GM23338 (cell line): ENCODE measurements at regions not wholly inside any gene's neighbourhood (a gene's known extent, or its start where the extent isn't known, plus 50 kb on each side); places are given as distances from the start of the nearest gene placed in this dataset.

Experiments used
- ATAC-seq: fragments of 200-7000 bp; cut with Tn5 transposase; 3 replicates; pipeline ENCODE4 v1.9.1; 2020
- DNase-seq: peaks from one replicate; pipeline ENCODE4 v3.0.0-alpha.2; 2015; ENCODE audit warnings: low spot score
- H2AFZ ChIP-seq: fragments of 200-600 bp; sonication (generic); 2 replicates; pipeline ENCODE4 v1.8.0; 2016; ENCODE audit warnings: antibody characterized with exemption, mild to moderate bottlenecking, moderate library complexity
- H3F3A ChIP-seq: fragments of 200-600 bp; sonication (generic); replicated peaks from 2 replicates; pipeline ENCODE4 v1.8.0; 2017; ENCODE audit warnings: antibody characterized with exemption, mixed run types, low read depth
- H3K27ac ChIP-seq: fragments of 200-600 bp; sonication (generic); 2 replicates; pipeline ENCODE4 v1.6.1; 2016; ENCODE audit warnings: low read depth
- H3K27me3 ChIP-seq: fragments of 200-600 bp; sonication (generic); 2 replicates; pipeline ENCODE4 v1.8.0; 2016; ENCODE audit warnings: mild to moderate bottlenecking, mixed run types, moderate library complexity; ENCODE audit not compliant: insufficient read depth
- H3K36me3 ChIP-seq: fragments of 200-600 bp; sonication (generic); 2 replicates; pipeline ENCODE4 v1.8.0; 2016; ENCODE audit warnings: mild to moderate bottlenecking; ENCODE audit not compliant: insufficient read depth
- H3K4me1 ChIP-seq: fragments of 200-600 bp; sonication (generic); 2 replicates; pipeline ENCODE4 v1.8.0; 2016; ENCODE audit warnings: mild to moderate bottlenecking, moderate library complexity; ENCODE audit not compliant: insufficient read depth
- H3K4me2 ChIP-seq: fragments of 200-600 bp; sonication (generic); 2 replicates; pipeline ENCODE4 v1.7.1; 2017; ENCODE audit warnings: mixed run types
- H3K4me3 ChIP-seq: fragments of 200-600 bp; sonication (generic); 2 replicates; pipeline ENCODE4 v1.6.1; 2016; ENCODE audit warnings: mixed run types
- H3K79me2 ChIP-seq: fragments of 200-600 bp; sonication (generic); replicated peaks from 2 replicates; pipeline ENCODE4 v1.8.0; 2017; ENCODE audit warnings: mild to moderate bottlenecking; ENCODE audit not compliant: insufficient read depth
- H3K9me2 ChIP-seq: fragments of 200-600 bp; sonication (generic); 2 replicates; pipeline ENCODE4 v1.8.0; 2017; ENCODE audit not compliant: insufficient read depth
- H4K20me1 ChIP-seq: fragments of 200-600 bp; sonication (generic); replicated peaks from 2 replicates; pipeline ENCODE4 v1.8.0; 2017; ENCODE audit warnings: mild to moderate bottlenecking; ENCODE audit not compliant: insufficient read depth
- H3K27ac Mint-ChIP-seq: 2 replicates; pipeline ENCODE4 v1.8.0; 2020; ENCODE audit warnings: inconsistent platforms, mild to moderate bottlenecking, moderate library complexity, mixed read lengths
- H3K27me3 Mint-ChIP-seq: 3 replicates; pipeline ENCODE4 v1.8.0; 2022; ENCODE audit warnings: low read depth, mild to moderate bottlenecking, moderate library complexity, mixed read lengths, inconsistent platforms; ENCODE audit not compliant: insufficient read depth, poor library complexity
- H3K36me3 Mint-ChIP-seq: 3 replicates; pipeline ENCODE4 v1.8.0; 2021; ENCODE audit warnings: low read depth, mild to moderate bottlenecking, inconsistent platforms, moderate library complexity, mixed read lengths
- H3K4me1 Mint-ChIP-seq: 3 replicates; pipeline ENCODE4 v1.8.0; 2020; ENCODE audit warnings: mild to moderate bottlenecking, inconsistent platforms, mixed read lengths
- H3K4me3 Mint-ChIP-seq: 3 replicates; pipeline ENCODE4 v1.8.0; 2021; ENCODE audit warnings: moderate library complexity, mild to moderate bottlenecking, inconsistent platforms, mixed read lengths
- H3K9me3 Mint-ChIP-seq: 3 replicates; pipeline ENCODE4 v1.8.0; 2020; ENCODE audit warnings: moderate library complexity, mild to moderate bottlenecking, inconsistent platforms, mixed read lengths
- CREB1 ChIP-seq: fragments of 250-450 bp; sonication (Bioruptor Pico); IDR thresholded peaks from 2 replicates; pipeline ENCODE4 v1.5.0; 2020; ENCODE audit warnings: low read depth, mild to moderate bottlenecking, moderate library complexity
- ETS1 ChIP-seq: IDR thresholded peaks from 2 replicates; pipeline ENCODE4 v1.6.1; 2016; ENCODE audit warnings: antibody characterized with exemption
- EZH2 ChIP-seq: fragments of 200-600 bp; sonication (generic); IDR thresholded peaks from one replicate; pipeline ENCODE4 v1.8.0; 2017; ENCODE audit warnings: antibody characterized with exemption, mild to moderate bottlenecking, low read depth; ENCODE audit not compliant: unreplicated experiment
- EZH2phosphoT487 ChIP-seq: fragments of 200-600 bp; sonication (generic); IDR thresholded peaks from one replicate; pipeline ENCODE4 v1.8.1; 2018; ENCODE audit warnings: antibody characterized with exemption; ENCODE audit not compliant: unreplicated experiment
- JUNB ChIP-seq: IDR thresholded peaks from one replicate; pipeline ENCODE4 v1.6.1; 2016; ENCODE audit warnings: antibody characterized with exemption; ENCODE audit not compliant: unreplicated experiment
- NANOG ChIP-seq: IDR thresholded peaks from 2 replicates; pipeline ENCODE4 v1.6.1; 2016; ENCODE audit warnings: antibody characterized with exemption, borderline replicate concordance
- POLR2AphosphoS5 ChIP-seq: IDR thresholded peaks from 2 replicates; pipeline ENCODE4 v1.6.1; 2016; ENCODE audit warnings: antibody characterized with exemption, low read depth
- STAT1 ChIP-seq: IDR thresholded peaks from one replicate; pipeline ENCODE4 v1.6.1; 2016; ENCODE audit warnings: antibody characterized with exemption; ENCODE audit not compliant: unreplicated experiment
- ZNF114 ChIP-seq: fragments of 250-450 bp; sonication (Bioruptor Pico); IDR thresholded peaks from 2 replicates; pipeline ENCODE4 v1.5.0; 2020; ENCODE audit warnings: mild to moderate bottlenecking, moderate library complexity
- ZNF331 ChIP-seq: fragments of 250-450 bp; sonication (Bioruptor Pico); IDR thresholded peaks from 2 replicates; pipeline ENCODE4 v1.5.0; 2020; ENCODE audit warnings: low read depth, mild to moderate bottlenecking, moderate library complexity
- ZNF462 ChIP-seq: fragments of 250-450 bp; sonication (Bioruptor Pico); IDR thresholded peaks from 2 replicates; pipeline ENCODE4 v1.5.0; 2020; ENCODE audit warnings: mild to moderate bottlenecking, moderate library complexity
- TF ChIP-seq, protein P1 (sequence below), 2 experiments: fragments of 200-600 bp in 1 of 2; sonication (generic) in 1 of 2; conservative IDR thresholded peaks; 2 replicates each; pipeline versions ENCODE4 v1.5.1 to v1.6.1; 2016 to 2017; ENCODE audit warnings: antibody characterized with exemption in 2 of 2, low read depth in 2 of 2, mild to moderate bottlenecking in 2 of 2, moderate library complexity in 1 of 2
- TF ChIP-seq, protein P2 (sequence below): IDR thresholded peaks from one replicate; pipeline ENCODE4 v1.6.1; 2018; ENCODE audit warnings: antibody characterized with exemption; ENCODE audit not compliant: unreplicated experiment

- no peaks in the 10 kb centered on the region for H3K4me1 Mint-ChIP-seq
- H3K36me3 Mint-ChIP-seq = no peaks in the 10 kb centered on the region
- no peak overlapping the region for H3K27ac ChIP-seq
- ATAC-seq (no peak), DNase-seq (no peak)
- H3K4me3 ChIP-seq = no peak overlapping the region
- H3F3A ChIP-seq = no peaks in the 10 kb centered on the region
- H3K9me3 Mint-ChIP-seq = no peaks in the 10 kb centered on the region
- H2AFZ ChIP-seq = no peak overlapping the region
- peaks cover 2% of the 10 kb centered on the region for H3K27me3 Mint-ChIP-seq
- H3K27ac Mint-ChIP-seq = no peak overlapping the region
- no peaks in the 10 kb centered on the region for H3K79me2 ChIP-seq
- no peaks in the 10 kb centered on the region for H4K20me1 ChIP-seq
- TF ChIP-seq STAT1 = no peak
- TF ChIP-seq, protein P1, sequence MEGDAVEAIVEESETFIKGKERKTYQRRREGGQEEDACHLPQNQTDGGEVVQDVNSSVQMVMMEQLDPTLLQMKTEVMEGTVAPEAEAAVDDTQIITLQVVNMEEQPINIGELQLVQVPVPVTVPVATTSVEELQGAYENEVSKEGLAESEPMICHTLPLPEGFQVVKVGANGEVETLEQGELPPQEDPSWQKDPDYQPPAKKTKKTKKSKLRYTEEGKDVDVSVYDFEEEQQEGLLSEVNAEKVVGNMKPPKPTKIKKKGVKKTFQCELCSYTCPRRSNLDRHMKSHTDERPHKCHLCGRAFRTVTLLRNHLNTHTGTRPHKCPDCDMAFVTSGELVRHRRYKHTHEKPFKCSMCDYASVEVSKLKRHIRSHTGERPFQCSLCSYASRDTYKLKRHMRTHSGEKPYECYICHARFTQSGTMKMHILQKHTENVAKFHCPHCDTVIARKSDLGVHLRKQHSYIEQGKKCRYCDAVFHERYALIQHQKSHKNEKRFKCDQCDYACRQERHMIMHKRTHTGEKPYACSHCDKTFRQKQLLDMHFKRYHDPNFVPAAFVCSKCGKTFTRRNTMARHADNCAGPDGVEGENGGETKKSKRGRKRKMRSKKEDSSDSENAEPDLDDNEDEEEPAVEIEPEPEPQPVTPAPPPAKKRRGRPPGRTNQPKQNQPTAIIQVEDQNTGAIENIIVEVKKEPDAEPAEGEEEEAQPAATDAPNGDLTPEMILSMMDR (conservative IDR thresholded peaks at IDR 0.05; ENCODE audit: low read depth in 2 of 2) = no peak
- TF ChIP-seq ZNF114 (CRISPR knock-in tag) = no peak
- TF ChIP-seq ZNF462 = no peak
- no peak for TF ChIP-seq POLR2AphosphoS5
- no peak for TF ChIP-seq EZH2
- TF ChIP-seq NANOG = no peak
- TF ChIP-seq ZNF331 (CRISPR knock-in tag) = no peak
- TF ChIP-seq, protein P2, sequence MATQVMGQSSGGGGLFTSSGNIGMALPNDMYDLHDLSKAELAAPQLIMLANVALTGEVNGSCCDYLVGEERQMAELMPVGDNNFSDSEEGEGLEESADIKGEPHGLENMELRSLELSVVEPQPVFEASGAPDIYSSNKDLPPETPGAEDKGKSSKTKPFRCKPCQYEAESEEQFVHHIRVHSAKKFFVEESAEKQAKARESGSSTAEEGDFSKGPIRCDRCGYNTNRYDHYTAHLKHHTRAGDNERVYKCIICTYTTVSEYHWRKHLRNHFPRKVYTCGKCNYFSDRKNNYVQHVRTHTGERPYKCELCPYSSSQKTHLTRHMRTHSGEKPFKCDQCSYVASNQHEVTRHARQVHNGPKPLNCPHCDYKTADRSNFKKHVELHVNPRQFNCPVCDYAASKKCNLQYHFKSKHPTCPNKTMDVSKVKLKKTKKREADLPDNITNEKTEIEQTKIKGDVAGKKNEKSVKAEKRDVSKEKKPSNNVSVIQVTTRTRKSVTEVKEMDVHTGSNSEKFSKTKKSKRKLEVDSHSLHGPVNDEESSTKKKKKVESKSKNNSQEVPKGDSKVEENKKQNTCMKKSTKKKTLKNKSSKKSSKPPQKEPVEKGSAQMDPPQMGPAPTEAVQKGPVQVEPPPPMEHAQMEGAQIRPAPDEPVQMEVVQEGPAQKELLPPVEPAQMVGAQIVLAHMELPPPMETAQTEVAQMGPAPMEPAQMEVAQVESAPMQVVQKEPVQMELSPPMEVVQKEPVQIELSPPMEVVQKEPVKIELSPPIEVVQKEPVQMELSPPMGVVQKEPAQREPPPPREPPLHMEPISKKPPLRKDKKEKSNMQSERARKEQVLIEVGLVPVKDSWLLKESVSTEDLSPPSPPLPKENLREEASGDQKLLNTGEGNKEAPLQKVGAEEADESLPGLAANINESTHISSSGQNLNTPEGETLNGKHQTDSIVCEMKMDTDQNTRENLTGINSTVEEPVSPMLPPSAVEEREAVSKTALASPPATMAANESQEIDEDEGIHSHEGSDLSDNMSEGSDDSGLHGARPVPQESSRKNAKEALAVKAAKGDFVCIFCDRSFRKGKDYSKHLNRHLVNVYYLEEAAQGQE = no peak
- TF ChIP-seq ETS1 = no peak
- TF ChIP-seq JUNB = no peak
- TF ChIP-seq EZH2phosphoT487 = no peak
- TF ChIP-seq CREB1 (CRISPR knock-in tag) = no peak
- no peaks in the 10 kb centered on the region for H3K27me3 ChIP-seq
- no peaks in the 10 kb centered on the region for H3K4me1 ChIP-seq
- no peaks in the 10 kb centered on the region for H3K36me3 ChIP-seq
- no peak overlapping the region for H3K4me2 ChIP-seq
- H3K9me2 ChIP-seq = no peaks in the 10 kb centered on the region
- H3K4me3 Mint-ChIP-seq = no peak overlapping the region
Observed at GRCh38 chr10:81157681-81158080, 620.0 kb downstream of the SH2D4B start.
